ENCODE measurements at regions not wholly inside any gene's neighbourhood (a gene's known extent, or its start where the extent isn't known, plus 50 kb on each side); places are given as distances from the start of the nearest gene placed in this dataset.

DNA sequence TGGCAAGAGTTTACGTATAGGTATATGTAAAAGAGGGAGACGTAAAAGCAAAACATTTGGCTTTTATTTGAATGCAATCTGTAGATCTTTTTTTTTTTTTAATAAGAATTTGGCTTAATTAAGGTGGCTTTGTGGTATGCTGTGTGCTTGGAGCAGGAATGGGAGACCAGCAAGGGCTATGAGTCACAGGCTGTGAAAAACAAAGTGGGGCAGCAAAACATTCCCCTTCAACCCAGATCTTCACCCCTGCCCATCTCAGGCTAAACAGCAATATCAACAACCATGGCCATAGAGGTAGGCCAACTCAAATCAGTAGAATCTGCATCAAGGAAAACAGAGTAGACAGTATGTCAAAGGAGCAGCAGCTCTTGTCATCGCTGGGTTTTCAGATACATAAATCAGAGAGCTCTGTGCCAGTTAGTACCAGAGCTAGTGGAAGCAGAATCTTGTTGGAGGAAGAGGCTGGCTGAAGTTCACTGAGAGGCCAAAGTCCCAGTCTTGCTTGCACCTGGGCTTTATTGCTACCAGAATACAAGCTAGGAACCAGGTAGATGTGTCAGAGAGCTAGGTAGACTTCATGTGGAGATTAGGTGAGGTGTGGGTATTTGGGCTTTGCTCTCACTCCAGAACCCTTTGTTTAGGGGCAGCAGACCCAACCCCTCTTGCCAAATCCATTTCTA, 191.5 kb upstream of the FANCL start:
- no peaks in the 10 kb centered on the region for H3K36me3 ChIP-seq (ENCODE audit: insufficient read depth)
- no peak for DNase-seq (ENCODE audit: extremely low spot score)
- WGBS = 66% methylated on average over 3 of the region's 3 CpGs
- no peak overlapping the region for H3K4me3 ChIP-seq (ENCODE audit: low read depth, low read length)
- H3K27ac ChIP-seq (ENCODE audit: low read depth) = no peak overlapping the region
- no peaks in the 10 kb centered on the region for H3K4me1 ChIP-seq (ENCODE audit: insufficient read depth)

DNA sequence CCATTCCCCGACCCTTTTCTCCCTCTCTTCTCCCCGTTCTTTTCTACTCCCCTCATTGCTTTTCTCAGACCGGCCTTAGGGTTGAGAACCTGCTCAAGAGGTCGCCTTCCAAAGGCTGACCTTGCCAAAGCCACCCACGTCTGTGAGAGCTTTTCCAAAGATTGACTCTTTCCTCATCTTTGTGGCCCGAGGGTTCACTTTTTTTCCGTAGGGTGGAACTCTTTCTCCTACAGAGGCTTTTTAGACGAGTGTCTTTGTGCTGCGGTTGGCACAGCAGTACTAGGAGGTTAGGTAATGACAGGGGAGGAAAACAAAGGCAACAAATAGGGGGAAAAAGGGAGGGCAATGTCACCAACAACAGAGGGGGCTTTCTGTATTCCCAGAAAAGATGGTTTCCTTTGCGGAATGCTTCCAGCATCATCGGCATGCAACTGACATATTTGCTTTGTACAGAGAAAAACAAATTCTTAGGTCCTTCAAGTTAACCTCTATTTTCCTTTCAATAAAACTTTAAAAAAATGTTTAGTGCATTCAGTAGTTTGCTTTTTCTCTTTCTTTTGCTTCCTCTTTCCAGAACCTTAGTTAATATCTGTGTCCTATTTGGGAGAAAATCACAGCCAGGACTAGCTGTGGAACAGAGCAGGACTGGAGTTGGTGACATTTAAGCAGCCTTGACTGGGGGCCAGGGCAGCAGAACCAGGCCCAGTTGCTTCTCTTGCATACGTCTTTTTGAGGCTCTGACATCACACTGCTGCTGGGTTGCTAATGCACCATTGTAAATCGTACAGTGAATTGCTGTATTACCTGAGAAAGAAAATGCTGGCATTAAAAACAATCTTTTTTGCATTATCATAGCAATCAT, 188.1 kb upstream of the FANCL start:
- DNase-seq (ENCODE audit: extremely low spot score) = no peak

DNA sequence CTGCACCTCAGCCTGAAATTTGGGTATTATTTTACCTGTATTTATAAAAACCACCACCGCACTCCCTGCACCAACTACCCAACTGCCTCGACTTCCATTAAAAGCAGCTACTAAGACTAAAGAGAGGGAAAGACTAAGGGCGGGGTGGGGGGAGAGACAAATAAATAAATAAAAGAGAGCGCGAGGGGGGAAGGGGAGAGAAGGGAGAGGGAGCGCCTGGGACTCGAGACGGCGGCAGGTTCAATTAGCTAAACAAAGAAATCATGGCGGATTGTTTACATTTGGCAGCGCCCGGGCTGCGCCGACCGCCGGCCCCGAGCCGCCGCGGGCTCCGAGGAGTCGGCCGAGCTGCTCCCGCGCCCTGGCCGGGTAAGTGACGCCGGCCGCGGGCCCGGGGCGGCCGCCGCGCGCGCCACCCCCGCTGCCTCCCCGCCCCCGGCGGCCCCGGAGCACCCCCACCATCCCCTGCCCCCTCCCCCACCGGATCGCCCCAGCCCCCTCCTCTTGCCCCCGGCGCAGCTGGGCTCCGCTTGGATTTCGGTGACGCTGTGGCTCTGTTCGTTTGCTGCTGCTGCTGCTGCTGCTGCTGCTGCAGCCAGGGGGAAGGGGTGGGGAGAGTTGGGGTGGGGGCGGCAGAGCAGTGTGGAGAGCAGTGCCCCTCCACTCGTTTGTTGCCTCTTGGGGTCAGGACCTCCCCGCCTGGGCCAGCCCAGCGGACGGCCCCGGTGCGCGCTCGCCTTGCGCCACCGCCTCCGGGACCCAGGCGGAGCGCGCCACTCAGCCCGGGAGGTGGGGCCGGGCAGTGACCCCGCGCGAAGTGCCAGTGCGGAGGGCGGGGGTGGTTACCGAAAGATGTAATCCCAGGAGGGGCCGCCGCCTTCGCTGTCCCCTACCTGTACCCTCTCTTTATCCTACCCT, 187.2 kb upstream of the FANCL start:
- DNase-seq (ENCODE audit: extremely low spot score) = no peak
- no peak overlapping the region for H3K27ac ChIP-seq (ENCODE audit: low read depth)
- WGBS = under 1% methylated on average over 74 of the region's 76 CpGs
- H3K4me3 ChIP-seq (ENCODE audit: low read depth, low read length) = peak overlapping the region; percentile 65
- H3K36me3 ChIP-seq (ENCODE audit: insufficient read depth) = no peaks in the 10 kb centered on the region
- H3K4me1 ChIP-seq (ENCODE audit: insufficient read depth) = no peaks in the 10 kb centered on the region

More for the DNA sequence above, 188.1 kb upstream of the FANCL start:
- peak overlapping the region; percentile 65 for H3K4me3 ChIP-seq (ENCODE audit: low read depth, low read length)
- H3K4me1 ChIP-seq (ENCODE audit: insufficient read depth) = no peaks in the 10 kb centered on the region
- no peaks in the 10 kb centered on the region for H3K36me3 ChIP-seq (ENCODE audit: insufficient read depth)
- H3K27ac ChIP-seq (ENCODE audit: low read depth) = no peak overlapping the region
- 32% methylated on average over 13 of the region's 13 CpGs for WGBS

DNA sequence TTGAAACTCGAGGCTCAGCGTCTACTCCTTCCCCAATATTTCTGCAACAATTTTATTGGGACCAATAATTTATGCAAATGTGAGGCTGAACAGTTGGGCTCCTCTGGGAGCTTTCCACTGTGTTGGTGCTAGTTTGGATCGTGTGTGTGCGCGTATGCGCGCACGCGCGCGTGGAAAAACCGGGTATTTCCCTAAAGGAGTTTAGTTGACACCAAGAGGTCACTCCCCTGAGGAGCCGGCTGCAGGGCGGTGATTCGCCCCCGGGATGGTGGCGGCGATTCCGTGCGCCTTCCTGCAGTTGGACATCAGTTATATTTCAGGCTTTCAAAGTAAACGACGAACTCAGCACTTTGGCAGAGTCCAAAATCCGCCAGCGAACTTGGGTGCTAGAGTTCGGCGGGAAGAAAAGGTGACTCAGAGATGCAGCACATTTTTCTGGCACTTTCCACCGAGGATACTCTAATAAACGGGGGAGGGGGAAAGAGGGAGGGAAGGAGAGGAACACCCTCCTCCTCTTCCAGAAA, 186.5 kb upstream of the FANCL start:
- Histone ChIP-seq H3K4me3 (ENCODE audit: low read depth, low read length) (peak overlapping the region; percentile 65), H3K27ac (ENCODE audit: low read depth) (no peak overlapping the region), H3K36me3 (ENCODE audit: insufficient read depth) (no peaks in the 10 kb centered on the region), H3K4me1 (ENCODE audit: insufficient read depth) (no peaks in the 10 kb centered on the region)
- under 1% methylated on average over 28 of the region's 28 CpGs for WGBS
- DNase-seq (ENCODE audit: extremely low spot score) = peak; percentile 43

DNA sequence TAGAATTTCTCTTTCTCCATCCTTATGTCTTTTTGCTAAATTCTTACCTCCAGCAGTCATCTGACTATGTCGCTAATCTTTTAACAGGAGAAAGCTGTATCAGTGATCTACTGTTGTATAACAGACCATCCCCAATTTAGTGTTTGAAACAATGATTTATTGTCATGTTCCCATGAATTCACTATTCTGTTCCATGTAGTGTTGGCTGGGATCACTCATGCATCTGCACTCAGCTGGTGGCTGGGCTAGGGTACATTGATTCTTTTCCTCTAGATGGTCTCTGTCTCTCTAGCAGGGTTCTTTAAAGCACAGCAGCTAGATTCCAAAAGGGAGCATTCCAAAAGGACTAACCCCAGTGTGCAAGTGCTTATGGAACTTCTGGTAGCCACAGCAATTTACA, 184.2 kb upstream of the FANCL start:
- DNase-seq (ENCODE audit: extremely low spot score) = no peak
- no peaks in the 10 kb centered on the region for H3K36me3 ChIP-seq (ENCODE audit: insufficient read depth)
- WGBS = 94% methylated on average over 1 of the region's 1 CpG

DNA sequence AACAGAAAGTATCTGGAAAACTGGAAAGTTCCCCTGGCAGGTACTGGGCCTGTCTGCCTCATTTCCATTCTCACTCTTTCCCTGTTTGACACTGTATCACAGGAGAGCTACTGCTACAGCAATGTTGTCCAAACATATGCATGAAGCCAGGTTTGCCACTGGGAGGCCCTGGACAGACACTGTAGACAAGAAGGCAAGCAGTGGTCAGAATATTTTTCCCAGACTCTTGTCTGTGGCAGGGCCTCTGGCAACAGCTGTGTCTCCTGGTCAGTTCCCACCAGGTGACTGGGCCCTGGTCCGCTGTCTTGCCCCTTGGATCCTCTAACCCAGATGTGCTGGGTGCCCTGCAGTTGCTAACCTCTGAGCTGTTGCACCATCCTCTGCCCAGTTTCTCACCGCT, 178.9 kb upstream of the FANCL start:
- no peaks in the 10 kb centered on the region for H3K36me3 ChIP-seq (ENCODE audit: insufficient read depth)
- WGBS = 91% methylated on average over 2 of the region's 2 CpGs
- H3K27ac ChIP-seq (ENCODE audit: low read depth) = no peak overlapping the region
- DNase-seq (ENCODE audit: extremely low spot score) = no peak
- no peaks in the 10 kb centered on the region for H3K4me1 ChIP-seq (ENCODE audit: insufficient read depth)
- H3K4me3 ChIP-seq (ENCODE audit: low read depth, low read length) = no peak overlapping the region

More for the DNA sequence above, 184.2 kb upstream of the FANCL start:
- H3K27ac ChIP-seq (ENCODE audit: low read depth) = no peak overlapping the region
- no peak overlapping the region for H3K4me3 ChIP-seq (ENCODE audit: low read depth, low read length)
- no peaks in the 10 kb centered on the region for H3K4me1 ChIP-seq (ENCODE audit: insufficient read depth)

DNA sequence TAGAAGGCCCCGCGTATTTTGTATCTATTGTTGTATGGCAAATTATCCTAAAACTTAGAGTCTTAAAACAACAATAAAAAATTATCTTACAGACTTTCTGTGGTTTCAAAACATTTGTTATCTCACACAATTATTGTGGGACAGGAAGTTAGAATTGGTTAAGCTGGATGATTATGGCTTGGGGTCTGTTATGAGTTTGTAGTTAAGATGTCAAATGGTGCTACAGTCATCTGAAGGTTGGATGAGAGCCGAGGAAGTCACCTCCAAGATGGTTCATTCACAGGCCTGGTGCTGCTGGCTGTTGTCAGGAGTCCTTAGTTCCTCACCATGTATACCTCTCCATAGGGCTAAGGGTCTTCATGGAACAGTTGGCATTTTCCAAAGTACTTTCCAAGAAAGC, 175.6 kb upstream of the FANCL start:
- Histone ChIP-seq H3K36me3 (ENCODE audit: insufficient read depth) (no peaks in the 10 kb centered on the region), H3K27ac (ENCODE audit: low read depth) (no peak overlapping the region), H3K4me3 (ENCODE audit: low read depth, low read length) (no peak overlapping the region), H3K4me1 (ENCODE audit: insufficient read depth) (no peaks in the 10 kb centered on the region)
- 87% methylated on average over 3 of the region's 3 CpGs for WGBS
- DNase-seq (ENCODE audit: extremely low spot score) = no peak

DNA sequence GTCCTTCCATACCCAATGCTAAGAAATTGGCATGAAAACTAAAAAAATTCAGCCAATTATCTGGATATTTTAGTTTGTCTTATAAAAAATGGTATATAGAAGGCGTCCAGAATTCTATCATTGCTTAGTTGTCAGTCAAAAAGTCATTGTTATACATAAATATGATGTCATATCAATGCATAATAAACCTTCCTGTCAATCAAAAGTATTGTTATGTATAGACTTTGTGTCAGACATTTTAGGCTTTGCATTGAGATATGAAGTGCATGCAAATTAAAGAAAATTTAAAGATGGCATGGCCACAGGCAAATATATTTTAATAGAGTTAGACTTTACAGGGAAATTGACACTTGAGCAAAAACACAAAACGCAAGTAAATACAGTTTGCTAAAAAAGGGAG, 173.4 kb upstream of the FANCL start:
- 72% methylated on average over 2 of the region's 2 CpGs for WGBS
- no peaks in the 10 kb centered on the region for H3K4me1 ChIP-seq (ENCODE audit: insufficient read depth)
- H3K36me3 ChIP-seq (ENCODE audit: insufficient read depth) = no peaks in the 10 kb centered on the region
- no peak for DNase-seq (ENCODE audit: extremely low spot score)
- no peak overlapping the region for H3K4me3 ChIP-seq (ENCODE audit: low read depth, low read length)
- no peak overlapping the region for H3K27ac ChIP-seq (ENCODE audit: low read depth)

DNA sequence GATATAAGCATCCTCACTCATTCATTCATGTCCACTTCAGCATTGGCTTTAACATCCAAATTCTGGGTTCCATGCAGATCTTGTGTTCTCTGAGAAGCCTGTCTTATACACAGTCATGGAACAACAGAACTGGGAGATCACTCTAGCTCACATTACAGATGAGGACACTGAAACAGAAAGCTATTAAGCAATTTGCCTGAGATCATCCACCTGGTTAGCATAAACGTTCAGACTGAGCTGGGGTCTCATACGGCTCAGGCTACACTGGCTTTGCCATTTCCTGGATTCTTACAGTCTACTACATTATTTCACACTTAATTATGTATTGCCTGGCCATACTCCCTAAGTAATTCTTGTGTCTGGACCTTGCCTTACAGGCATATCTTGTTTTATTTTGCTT, 169.4 kb upstream of the FANCL start:
- Histone ChIP-seq H3K4me3 (ENCODE audit: low read depth, low read length) (no peak overlapping the region), H3K4me1 (ENCODE audit: insufficient read depth) (no peaks in the 10 kb centered on the region), H3K36me3 (ENCODE audit: insufficient read depth) (no peaks in the 10 kb centered on the region), H3K27ac (ENCODE audit: low read depth) (no peak overlapping the region)
- WGBS = 34% methylated on average over 2 of the region's 2 CpGs
- no peak for DNase-seq (ENCODE audit: extremely low spot score)

DNA sequence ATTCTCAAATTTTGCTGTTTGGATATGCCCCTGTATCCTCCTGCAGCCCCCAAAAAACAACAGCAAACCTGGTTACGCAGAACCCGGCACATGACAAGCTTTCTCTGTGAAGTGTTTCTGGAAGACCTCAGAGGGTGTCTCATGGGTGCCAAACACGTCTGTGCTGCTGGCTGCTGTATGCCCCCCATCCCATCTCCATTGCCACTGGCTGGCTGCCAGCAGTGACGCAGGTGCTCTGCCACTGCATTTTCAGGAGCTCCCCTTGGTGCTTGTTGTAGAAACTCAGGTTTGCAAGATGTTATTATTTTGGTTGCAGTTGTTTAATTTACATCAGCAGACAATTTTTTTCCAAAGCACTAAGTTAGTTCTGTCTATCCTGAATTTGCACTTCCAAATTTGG, 166.4 kb upstream of the FANCL start:
- 80% methylated on average over 4 of the region's 4 CpGs for WGBS
- H3K4me3 ChIP-seq (ENCODE audit: low read depth, low read length) = no peak overlapping the region
- H3K36me3 ChIP-seq (ENCODE audit: insufficient read depth) = no peaks in the 10 kb centered on the region
- no peaks in the 10 kb centered on the region for H3K4me1 ChIP-seq (ENCODE audit: insufficient read depth)
- no peak overlapping the region for H3K27ac ChIP-seq (ENCODE audit: low read depth)
- DNase-seq (ENCODE audit: extremely low spot score) = no peak

DNA sequence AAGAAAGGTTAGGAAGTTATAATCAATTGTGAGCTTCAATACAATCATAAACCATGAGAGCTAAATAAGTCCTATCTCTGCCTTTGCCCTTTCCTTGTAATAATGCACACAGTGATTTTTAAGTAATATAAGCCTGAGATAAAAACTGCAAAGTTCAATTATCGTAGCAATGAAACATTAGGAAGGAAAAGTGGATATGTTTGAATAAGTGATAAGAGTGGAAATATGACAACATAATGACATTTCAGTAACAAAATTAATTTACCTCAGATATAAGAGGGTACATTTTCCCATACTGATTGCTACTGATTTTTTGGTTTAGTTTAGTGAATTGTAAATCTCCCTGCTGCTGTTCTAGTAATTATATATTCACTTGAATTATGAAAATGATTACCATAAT, 164.2 kb upstream of the FANCL start:
- no peaks in the 10 kb centered on the region for H3K36me3 ChIP-seq (ENCODE audit: insufficient read depth)
- WGBS = 78% methylated on average over 1 of the region's 1 CpG
- no peak for DNase-seq (ENCODE audit: extremely low spot score)
- H3K27ac ChIP-seq (ENCODE audit: low read depth) = no peak overlapping the region
- no peaks in the 10 kb centered on the region for H3K4me1 ChIP-seq (ENCODE audit: insufficient read depth)
- H3K4me3 ChIP-seq (ENCODE audit: low read depth, low read length) = no peak overlapping the region

DNA sequence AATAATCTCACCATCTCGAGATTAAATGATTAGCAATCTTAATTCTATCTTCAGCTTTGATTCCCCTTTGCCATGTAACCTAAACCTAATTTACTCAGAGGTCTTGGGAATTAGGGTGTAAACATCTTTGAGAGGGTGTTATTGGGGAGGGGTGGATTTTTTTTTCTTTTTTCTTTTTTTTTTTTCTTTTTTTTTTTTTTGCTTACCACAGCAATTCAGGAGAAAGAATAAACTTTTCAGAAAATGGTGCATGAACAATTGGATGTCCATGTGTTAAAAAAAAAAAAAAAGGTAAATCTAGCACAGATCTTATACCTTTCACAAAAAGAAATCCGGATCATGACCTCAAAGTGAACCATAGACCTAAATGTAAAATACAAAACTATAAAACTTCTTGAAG, 160.8 kb upstream of the FANCL start:
- Histone ChIP-seq H3K27ac (ENCODE audit: low read depth) (no peak overlapping the region), H3K4me3 (ENCODE audit: low read depth, low read length) (no peak overlapping the region), H3K4me1 (ENCODE audit: insufficient read depth) (no peaks in the 10 kb centered on the region), H3K36me3 (ENCODE audit: insufficient read depth) (no peaks in the 10 kb centered on the region)
- DNase-seq (ENCODE audit: extremely low spot score) = no peak
- WGBS = 69% methylated on average over 2 of the region's 2 CpGs

DNA sequence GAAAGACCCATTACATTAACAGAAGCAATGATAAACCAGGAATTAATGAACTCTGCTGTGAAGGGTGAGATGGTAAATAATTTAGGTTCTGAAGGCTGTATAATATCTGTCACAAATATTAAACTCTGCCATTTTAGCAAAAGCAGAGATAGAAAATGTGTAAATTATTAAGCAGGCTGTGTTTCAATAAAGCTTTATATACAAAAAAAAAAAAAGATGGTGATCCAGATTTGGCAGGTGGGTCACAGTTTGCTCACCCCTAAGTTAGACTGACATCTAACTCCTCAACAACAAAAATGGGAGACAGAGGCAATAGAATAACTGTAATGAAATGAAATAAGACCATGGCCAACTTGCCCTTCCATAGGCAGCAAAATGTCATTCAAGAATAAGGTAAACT, 157.3 kb upstream of the FANCL start:
- Histone ChIP-seq H3K27ac (ENCODE audit: low read depth) (no peak overlapping the region), H3K36me3 (ENCODE audit: insufficient read depth) (no peaks in the 10 kb centered on the region), H3K4me1 (ENCODE audit: insufficient read depth) (no peaks in the 10 kb centered on the region), H3K4me3 (ENCODE audit: low read depth, low read length) (no peak overlapping the region)
- DNase-seq (ENCODE audit: extremely low spot score) = no peak
